PC-9 (cell line): ENCODE measurements at regions not wholly inside any gene's neighbourhood (a gene's known extent, or its start where the extent isn't known, plus 50 kb on each side); places are given as distances from the start of the nearest gene placed in this dataset.

ENCODE experiments used
- BruUV-seq: library from RNA; stranded (reverse); fragments of 400-500 nt; replicated peaks from 2 replicates; lab custom pipeline; 2021; lab: Mats Ljungman, UMichigan
- CTCF ChIA-PET: fragments of 300-600 bp; sonication (Branson Sonifier 250); formaldehyde crosslinking; loops from one replicate; lab custom pipeline; 2022; ENCODE audit warnings: antibody characterized with exemption; lab: Charles Lee
- POLR2A ChIA-PET: fragments of 300-600 bp; sonication (Branson Sonifier 250); formaldehyde crosslinking; loops from one replicate; lab custom pipeline; 2022; ENCODE audit warnings: antibody characterized with exemption; ENCODE audit not compliant: unreplicated experiment; lab: Charles Lee
- DNase-seq, 2 experiments: peaks; one replicate each; pipeline versions ENCODE4 v3.0.0 to v3.0.0-alpha.2; 2015 to 2022; ENCODE audit warnings: mixed read lengths in 1 of 2
- H2AFZ ChIP-seq: fragments of 200-600 bp; sonication (generic); 2 replicates; pipeline ENCODE4 v1.8.1; 2017; ENCODE audit warnings: antibody characterized with exemption
- H3F3A ChIP-seq: fragments of 200-600 bp; sonication (generic); 2 replicates; pipeline ENCODE4 v1.8.1; 2017; ENCODE audit warnings: antibody characterized with exemption, mild to moderate bottlenecking, low read depth; ENCODE audit not compliant: insufficient read depth
- H3K27ac ChIP-seq: fragments of 200-600 bp; sonication (generic); 2 replicates; pipeline ENCODE4 v1.6.1; 2016; ENCODE audit warnings: mixed run types
- H3K27me3 ChIP-seq: fragments of 200-600 bp; sonication (generic); 2 replicates; pipeline ENCODE4 v1.6.1; 2016; ENCODE audit warnings: low read depth, mixed run types; ENCODE audit not compliant: insufficient read depth
- H3K36me3 ChIP-seq: fragments of 200-600 bp; sonication (generic); 2 replicates; pipeline ENCODE4 v1.6.1; 2016; ENCODE audit warnings: low read depth, mixed run types
- H3K4me1 ChIP-seq: fragments of 200-600 bp; sonication (generic); replicated peaks from 2 replicates; pipeline ENCODE4 v1.6.1; 2016; ENCODE audit warnings: mixed run types; ENCODE audit not compliant: insufficient read depth
- H3K4me2 ChIP-seq: fragments of 200-600 bp; sonication (generic); 2 replicates; pipeline ENCODE4 v1.6.1; 2017; ENCODE audit warnings: mixed run types
- H3K4me3 ChIP-seq: fragments of 200-600 bp; sonication (generic); 2 replicates; pipeline ENCODE4 v1.6.1; 2016; ENCODE audit warnings: mixed run types
- H3K79me2 ChIP-seq: fragments of 200-600 bp; sonication (generic); 2 replicates; pipeline ENCODE4 v1.6.1; 2017; ENCODE audit warnings: low read depth, mixed run types
- H3K9me2 ChIP-seq: fragments of 200-600 bp; sonication (generic); 2 replicates; pipeline ENCODE4 v1.8.1; 2017; ENCODE audit warnings: mild to moderate bottlenecking; ENCODE audit not compliant: insufficient read depth
- H3K9me3 ChIP-seq: fragments of 200-600 bp; sonication (generic); 2 replicates; pipeline ENCODE4 v1.8.1; 2016; ENCODE audit warnings: low read depth; ENCODE audit not compliant: insufficient read depth
- H4K20me1 ChIP-seq: fragments of 200-600 bp; sonication (generic); 2 replicates; pipeline ENCODE4 v1.8.1; 2017; ENCODE audit not compliant: insufficient read depth
- EZH2 ChIP-seq: fragments of 200-600 bp; sonication (generic); IDR thresholded peaks from 2 replicates; pipeline ENCODE4 v1.8.0; 2017; ENCODE audit warnings: antibody characterized with exemption, low read depth
- intact Hi-C: fragments of 100-400 bp; cut with micrococcal nuclease; formaldehyde crosslinking; loops from one replicate; pipeline ENCODE4 v1.10.0; 2022; ENCODE audit not compliant: unreplicated experiment
- TF ChIP-seq, protein P1 (sequence below): fragments of 200-600 bp; sonication (generic); conservative IDR thresholded peaks from 2 replicates; pipeline ENCODE4 v1.6.1; 2017; ENCODE audit warnings: mixed run types, antibody characterized with exemption, mild to moderate bottlenecking, moderate library complexity

- Histone ChIP-seq H3K4me2 (no peak overlapping the region), H3K27me3 (no peaks in the 10 kb centered on the region), H3K36me3 (no peaks in the 10 kb centered on the region), H3F3A (no peaks in the 10 kb centered on the region), H3K9me2 (no peaks in the 10 kb centered on the region; the same call in 1 of the 2 replicates), H2AFZ (no peak overlapping the region), H3K4me3 (no peak overlapping the region), H3K27ac (no peak overlapping the region), H3K79me2 (no peaks in the 10 kb centered on the region), H3K9me3 (no peaks in the 10 kb centered on the region), H3K4me1 (no peaks in the 10 kb centered on the region), H4K20me1 (no peaks in the 10 kb centered on the region)
- DNase-seq = no peak
- no peak for TF ChIP-seq EZH2
- TF ChIP-seq, protein P1, sequence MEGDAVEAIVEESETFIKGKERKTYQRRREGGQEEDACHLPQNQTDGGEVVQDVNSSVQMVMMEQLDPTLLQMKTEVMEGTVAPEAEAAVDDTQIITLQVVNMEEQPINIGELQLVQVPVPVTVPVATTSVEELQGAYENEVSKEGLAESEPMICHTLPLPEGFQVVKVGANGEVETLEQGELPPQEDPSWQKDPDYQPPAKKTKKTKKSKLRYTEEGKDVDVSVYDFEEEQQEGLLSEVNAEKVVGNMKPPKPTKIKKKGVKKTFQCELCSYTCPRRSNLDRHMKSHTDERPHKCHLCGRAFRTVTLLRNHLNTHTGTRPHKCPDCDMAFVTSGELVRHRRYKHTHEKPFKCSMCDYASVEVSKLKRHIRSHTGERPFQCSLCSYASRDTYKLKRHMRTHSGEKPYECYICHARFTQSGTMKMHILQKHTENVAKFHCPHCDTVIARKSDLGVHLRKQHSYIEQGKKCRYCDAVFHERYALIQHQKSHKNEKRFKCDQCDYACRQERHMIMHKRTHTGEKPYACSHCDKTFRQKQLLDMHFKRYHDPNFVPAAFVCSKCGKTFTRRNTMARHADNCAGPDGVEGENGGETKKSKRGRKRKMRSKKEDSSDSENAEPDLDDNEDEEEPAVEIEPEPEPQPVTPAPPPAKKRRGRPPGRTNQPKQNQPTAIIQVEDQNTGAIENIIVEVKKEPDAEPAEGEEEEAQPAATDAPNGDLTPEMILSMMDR = no peak
- ChIA-PET POLR2A (no interaction called here), CTCF (interaction anchor here (0.6 to 0.7 kb wide), 2 partner anchors 90 to 712 kb away, joined by 3 to 4 read pairs; no protein-coding TSS in a partner anchor)
- intact Hi-C loops = no loop called here
- BruUV-seq = no TSS peak
These were observed 145.3 kb downstream of the CD47 start for GRCh38 chr3:107945417-107946094.

GRCh38 chr3:107943786-107944523, 146.9 kb downstream of the CD47 start:
- H3K27me3 ChIP-seq = no peaks in the 10 kb centered on the region
- no peaks in the 10 kb centered on the region for H3K36me3 ChIP-seq
- H3K9me2 ChIP-seq = no peaks in the 10 kb centered on the region; the same call in 1 of the 2 replicates
- H3K9me3 ChIP-seq = no peaks in the 10 kb centered on the region; the same call in 1 of the 2 replicates
- TF ChIP-seq, protein P1 = no peak
- TF ChIP-seq EZH2 = no peak
- no peak overlapping the region for H3K4me3 ChIP-seq
- intact Hi-C loops = no loop called here
- no peak overlapping the region for H3K27ac ChIP-seq
- no peaks in the 10 kb centered on the region for H4K20me1 ChIP-seq
- H3K4me2 ChIP-seq = no peak overlapping the region
- H3F3A ChIP-seq = no peaks in the 10 kb centered on the region
- H2AFZ ChIP-seq = no peak overlapping the region
- H3K4me1 ChIP-seq = no peaks in the 10 kb centered on the region
- no peaks in the 10 kb centered on the region for H3K79me2 ChIP-seq
- DNase-seq = peak in 1 of 2 experiments; percentile 3
- POLR2A ChIA-PET = no interaction called here
- CTCF ChIA-PET = no interaction called here
- BruUV-seq = no TSS peak

- Histone ChIP-seq H3K36me3 (no peaks in the 10 kb centered on the region), H3K27me3 (no peaks in the 10 kb centered on the region), H3K4me2 (no peak overlapping the region), H3K79me2 (no peaks in the 10 kb centered on the region), H3F3A (no peaks in the 10 kb centered on the region), H2AFZ (no peak overlapping the region), H3K9me3 (no peaks in the 10 kb centered on the region; the same call in 1 of the 2 replicates), H3K27ac (no peak overlapping the region), H4K20me1 (no peaks in the 10 kb centered on the region), H3K4me1 (no peaks in the 10 kb centered on the region), H3K4me3 (no peak overlapping the region), H3K9me2 (no peaks in the 10 kb centered on the region; the same call in 1 of the 2 replicates)
- no peak for DNase-seq
- CTCF ChIA-PET = no interaction called here
- no TSS peak for BruUV-seq
- intact Hi-C loops = no loop called here
- TF ChIP-seq, protein P1 = no peak
- TF ChIP-seq EZH2 = no peak
- POLR2A ChIA-PET = no interaction called here
These were observed 147.7 kb downstream of the CD47 start for GRCh38 chr3:107942951-107943749.
